H9 (cell line): ENCODE measurements at regions not wholly inside any gene's neighbourhood (a gene's known extent, or its start where the extent isn't known, plus 50 kb on each side); places are given as distances from the start of the nearest gene placed in this dataset.

Experiments used
- DNase-seq: peaks from one replicate; pipeline ENCODE4 v3.0.0-alpha.2; 2017
- H2AFZ ChIP-seq: one replicate; pipeline ENCODE4 v1.6.1; 2013; ENCODE audit warnings: mild to moderate bottlenecking, low read length, control low read depth, moderate library complexity
- H2AK5ac ChIP-seq: 2 replicates; pipeline ENCODE4 v1.6.1; 2013; ENCODE audit warnings: low read length, control low read depth, mixed read lengths; ENCODE audit not compliant: insufficient read length
- H2BK120ac ChIP-seq: one replicate; pipeline ENCODE4 v1.6.1; 2013; ENCODE audit warnings: low read depth, mild to moderate bottlenecking, low read length, control low read depth, inconsistent platforms; ENCODE audit not compliant: poor library complexity, severe bottlenecking
- H2BK12ac ChIP-seq: 2 replicates; pipeline ENCODE4 v1.6.1; 2013; ENCODE audit warnings: low read length, control low read depth, mixed read lengths, low read depth; ENCODE audit not compliant: insufficient read length
- H2BK15ac ChIP-seq: 2 replicates; pipeline ENCODE4 v1.6.1; 2013; ENCODE audit warnings: low read depth, low read length, control low read depth
- H2BK20ac ChIP-seq: one replicate; pipeline ENCODE4 v1.6.1; 2013; ENCODE audit warnings: low read depth, mild to moderate bottlenecking, low read length, control low read depth, inconsistent platforms; ENCODE audit not compliant: poor library complexity, severe bottlenecking
- H2BK5ac ChIP-seq: 2 replicates; pipeline ENCODE4 v1.6.1; 2013; ENCODE audit warnings: low read length, control low read depth, mixed read lengths; ENCODE audit not compliant: insufficient read length
- H3K14ac ChIP-seq: 2 replicates; pipeline ENCODE4 v1.6.1; 2013; ENCODE audit warnings: low read length, control low read depth; ENCODE audit not compliant: insufficient read depth
- H3K18ac ChIP-seq: 2 replicates; pipeline ENCODE4 v1.6.1; 2013; ENCODE audit warnings: low read depth, mild to moderate bottlenecking, mixed read lengths, low read length, control low read depth; ENCODE audit not compliant: insufficient read length
- H3K23ac ChIP-seq: 2 replicates; pipeline ENCODE4 v1.6.1; 2013; ENCODE audit warnings: low read length, control low read depth, mixed read lengths, low read depth; ENCODE audit not compliant: insufficient read length
- H3K23me2 ChIP-seq: 2 replicates; pipeline ENCODE4 v1.6.1; 2013; ENCODE audit warnings: low read depth, mild to moderate bottlenecking, mixed read lengths, low read length, control low read depth; ENCODE audit not compliant: insufficient read length, poor library complexity, severe bottlenecking
- H3K27ac ChIP-seq: 2 replicates; pipeline ENCODE4 v1.5.1; 2013; ENCODE audit warnings: low read length, control low read depth, mixed read lengths, low read depth; ENCODE audit not compliant: insufficient read length
- H3K27me3 ChIP-seq: 2 replicates; pipeline ENCODE4 v1.6.1; 2013; ENCODE audit warnings: low read length, control low read depth, inconsistent platforms; ENCODE audit not compliant: insufficient read depth
- H3K4ac ChIP-seq: 2 replicates; pipeline ENCODE4 v1.6.1; 2013; ENCODE audit warnings: low read depth, mild to moderate bottlenecking, control low read depth, inconsistent platforms, low read length, moderate library complexity
- H3K4me1 ChIP-seq: 2 replicates; pipeline ENCODE4 v1.6.1; 2013; ENCODE audit warnings: low read length, control low read depth, inconsistent platforms; ENCODE audit not compliant: insufficient read depth
- H3K4me2 ChIP-seq: 2 replicates; pipeline ENCODE4 v1.6.1; 2013; ENCODE audit warnings: low read length, control low read depth, mixed read lengths; ENCODE audit not compliant: insufficient read length, insufficient read depth
- H3K56ac ChIP-seq: 2 replicates; pipeline ENCODE4 v1.6.1; 2013; ENCODE audit warnings: low read depth, mild to moderate bottlenecking, mixed read lengths, low read length, control low read depth; ENCODE audit not compliant: insufficient read length
- H3K79me1 ChIP-seq: 2 replicates; pipeline ENCODE4 v1.6.1; 2013; ENCODE audit warnings: low read depth, mild to moderate bottlenecking, moderate library complexity, low read length, control low read depth, inconsistent platforms; ENCODE audit not compliant: insufficient read depth, poor library complexity, severe bottlenecking
- H3K79me2 ChIP-seq: 2 replicates; pipeline ENCODE4 v1.6.1; 2013; ENCODE audit warnings: low read length, control low read depth, inconsistent platforms; ENCODE audit not compliant: insufficient read depth
- H3K9ac ChIP-seq: 2 replicates; pipeline ENCODE4 v1.6.1; 2013; ENCODE audit warnings: low read length, control low read depth, mixed read lengths; ENCODE audit not compliant: insufficient read length; ENCODE audit errors: extremely low read depth
- H3K9me3 ChIP-seq: one replicate; pipeline ENCODE4 v1.6.1; 2013; ENCODE audit warnings: low read depth, low read length, inconsistent platforms; ENCODE audit not compliant: control insufficient read depth
- H3T11ph ChIP-seq: one replicate; pipeline ENCODE4 v1.6.1; 2013; ENCODE audit warnings: mild to moderate bottlenecking, low read length, control low read depth, inconsistent platforms
- H4K20me1 ChIP-seq: one replicate; pipeline ENCODE4 v1.6.1; 2013; ENCODE audit not compliant: control insufficient read depth, insufficient read length, insufficient read depth
- H4K5ac ChIP-seq: 2 replicates; pipeline ENCODE4 v1.6.1; 2013; ENCODE audit warnings: low read depth, mild to moderate bottlenecking, mixed read lengths, low read length, control low read depth; ENCODE audit not compliant: insufficient read length
- H4K8ac ChIP-seq: replicated peaks from 2 replicates; pipeline ENCODE4 v1.6.1; 2013; ENCODE audit warnings: low read length, control low read depth, mixed read lengths, low read depth; ENCODE audit not compliant: insufficient read length
- H4K91ac ChIP-seq: 2 replicates; pipeline ENCODE4 v1.6.1; 2013; ENCODE audit warnings: low read depth, mild to moderate bottlenecking, moderate library complexity, mixed read lengths, low read length, control low read depth; ENCODE audit not compliant: insufficient read length
- H3K27ac Mint-ChIP-seq, 3 experiments: 2 replicates in 2 of 3; 3 replicates in 1 of 3; pipeline ENCODE4 v1.8.0; 2020 to 2021; ENCODE audit warnings: mixed read lengths in 3 of 3, mild to moderate bottlenecking in 1 of 3, moderate library complexity in 1 of 3
- H3K27me3 Mint-ChIP-seq: 2 replicates; pipeline ENCODE4 v1.8.0; 2021; ENCODE audit warnings: low read depth, mild to moderate bottlenecking, moderate library complexity, mixed read lengths
- H3K36me3 Mint-ChIP-seq, 3 experiments: 2 replicates in 2 of 3; 3 replicates in 1 of 3; pipeline ENCODE4 v1.8.0; 2020 to 2021; ENCODE audit warnings: low read depth in 3 of 3, mixed read lengths in 3 of 3; ENCODE audit not compliant: insufficient read depth in 1 of 3
- H3K4me1 Mint-ChIP-seq, 2 experiments: 2 replicates each; pipeline ENCODE4 v1.8.0; 2020; ENCODE audit warnings: mixed read lengths in 2 of 2
- H3K4me3 Mint-ChIP-seq, 2 experiments: 2 replicates in 1 of 2; 3 replicates in 1 of 2; pipeline ENCODE4 v1.8.0; 2020 to 2021; ENCODE audit warnings: mild to moderate bottlenecking in 2 of 2, mixed read lengths in 2 of 2, moderate library complexity in 1 of 2
- H3K9me3 Mint-ChIP-seq, 2 experiments: 2 replicates in 1 of 2; 3 replicates in 1 of 2; pipeline ENCODE4 v1.8.0; 2020; ENCODE audit warnings: mild to moderate bottlenecking in 2 of 2, mixed read lengths in 2 of 2, moderate library complexity in 1 of 2
- CTCF ChIP-seq: fragments of 200-600 bp; sonication (generic); conservative IDR thresholded peaks from 3 replicates; pipeline ENCODE4 v1.8.0; 2021; ENCODE audit warnings: antibody characterized with exemption, mild to moderate bottlenecking
- WGBS: extraction: QIAGEN DNeasy Blood & Tissue Kit; methylation state at CpG from one replicate; pipeline ENCODE4 v1.1.7; 2013; ENCODE audit warnings: missing lambda C conversion rate, low lambda C conversion rate, mixed read lengths; ENCODE audit not compliant: insufficient read length; ENCODE audit errors: extremely low coverage; 5-methylcytosine and 5-hydroxymethylcytosine counted together

DNA sequence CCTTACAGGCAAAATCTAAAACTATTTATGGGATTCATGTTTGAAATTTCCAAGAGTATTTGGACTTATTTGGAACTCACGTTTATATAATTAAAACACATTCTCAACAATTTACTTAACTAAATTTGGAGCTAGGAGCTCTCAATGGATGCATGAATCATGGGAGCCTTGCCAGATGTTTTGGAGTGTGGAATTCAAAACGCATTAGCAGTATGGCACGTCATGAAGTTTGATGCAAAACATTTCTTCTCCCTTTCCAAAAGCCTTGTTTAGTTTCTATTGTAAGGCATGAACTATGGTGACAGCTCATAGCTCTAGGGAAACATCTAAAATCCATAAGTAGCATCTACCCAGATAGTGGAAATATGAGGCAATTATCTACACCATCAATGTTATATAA is 701.6 kb downstream of the SATB2 start:
- no peak overlapping the region for H4K8ac ChIP-seq
- H3K79me1 ChIP-seq: no peaks in the 10 kb centered on the region
- no peak overlapping the region for H3K9ac ChIP-seq
- no peak overlapping the region for H3K56ac ChIP-seq
- no peak for TF ChIP-seq CTCF
- WGBS: no CpG with 5 or more reads among the region's 3 CpGs
- Mint-ChIP-seq H3K27ac (no peak overlapping the region), H3K4me3 (no peak overlapping the region), H3K9me3 (no peaks in the 10 kb centered on the region), H3K36me3 (no peaks in the 10 kb centered on the region), H3K27me3 (no peaks in the 10 kb centered on the region), H3K4me1 (peaks cover 0 to 5% of the 10 kb centered on the region in 2 experiments; a peak in 1 of 4 replicates)
- H2BK12ac ChIP-seq: no peak overlapping the region
- no peak overlapping the region for H3K4me2 ChIP-seq
- no peak overlapping the region for H3K4ac ChIP-seq
- H4K20me1 ChIP-seq: no peaks in the 10 kb centered on the region
- H3T11ph ChIP-seq: no peak overlapping the region
- H2AFZ ChIP-seq: no peak overlapping the region
- no peaks in the 10 kb centered on the region for H3K23me2 ChIP-seq
- H3K9me3 ChIP-seq: no peaks in the 10 kb centered on the region
- no peak overlapping the region for H3K18ac ChIP-seq
- no peak overlapping the region for H3K27ac ChIP-seq
- H2AK5ac ChIP-seq: no peak overlapping the region
- no peak overlapping the region for H2BK20ac ChIP-seq
- H2BK120ac ChIP-seq: no peak overlapping the region
- no peaks in the 10 kb centered on the region for H3K27me3 ChIP-seq
- H3K4me1 ChIP-seq: no peaks in the 10 kb centered on the region
- H2BK15ac ChIP-seq: no peak overlapping the region
- H4K5ac ChIP-seq: no peak overlapping the region
- H3K14ac ChIP-seq: no peak overlapping the region
- H4K91ac ChIP-seq: no peak overlapping the region
- no peaks in the 10 kb centered on the region for H3K79me2 ChIP-seq
- DNase-seq: no peak
- no peak overlapping the region for H2BK5ac ChIP-seq
- H3K23ac ChIP-seq: no peak overlapping the region
